HG02973 (cell line): ENCODE measurements at regions not wholly inside any gene's neighbourhood (a gene's known extent, or its start where the extent isn't known, plus 50 kb on each side); places are given as distances from the start of the nearest gene placed in this dataset.

ENCODE experiments used
- ATAC-seq: cut with Tn5 transposase; IDR thresholded peaks from one replicate; pipeline ENCODE4 v1.9.1; 2021; ENCODE audit warnings: moderate library complexity; ENCODE audit not compliant: unreplicated experiment

- ATAC-seq, result no peak
These were observed 540.0 kb downstream of the RERGL start for GRCh38 chr12:17550011-17550410.

GRCh38 chr12:17540921-17541320 lies 549.1 kb downstream of the RERGL start:
- no peak for ATAC-seq

- ATAC-seq, result no peak
These were observed 561.6 kb downstream of the RERGL start for GRCh38 chr12:17528394-17528793.

GRCh38 chr12:17527021-17527420 lies 563.0 kb downstream of the RERGL start:
- ATAC-seq, result no peak

- no peak for ATAC-seq
These were observed 578.6 kb downstream of the RERGL start for GRCh38 chr12:17511369-17511768.

- no peak for ATAC-seq
These were observed 582.7 kb downstream of the RERGL start for GRCh38 chr12:17507336-17507735.

- ATAC-seq, result no peak
These were observed 586.3 kb downstream of the RERGL start for GRCh38 chr12:17503742-17504141.

GRCh38 chr12:17489452-17489851 lies 600.5 kb downstream of the RERGL start:
- ATAC-seq, result no peak

- no peak for ATAC-seq
These were observed 610.9 kb downstream of the RERGL start for GRCh38 chr12:17478908-17479673.

GRCh38 chr12:17470460-17470859 lies 619.5 kb downstream of the RERGL start:
- ATAC-seq, result no peak

GRCh38 chr12:17459214-17459613 lies 630.8 kb downstream of the RERGL start:
- no peak for ATAC-seq

- ATAC-seq, result no peak
These were observed 633.5 kb downstream of the RERGL start for GRCh38 chr12:17456486-17456885.

GRCh38 chr12:17438141-17438540 lies 651.9 kb downstream of the RERGL start:
- ATAC-seq, result no peak

GRCh38 chr12:17416748-17417147 lies 673.2 kb downstream of the RERGL start:
- no peak for ATAC-seq

GRCh38 chr12:17414596-17414995 lies 675.4 kb downstream of the RERGL start:
- no peak for ATAC-seq

- ATAC-seq, result no peak
These were observed 678.3 kb downstream of the RERGL start for GRCh38 chr12:17411662-17412061.

- ATAC-seq, result no peak
These were observed 701.3 kb downstream of the RERGL start for GRCh38 chr12:17388679-17389078.

- ATAC-seq, result no peak
These were observed 706.7 kb downstream of the RERGL start for GRCh38 chr12:17383321-17383720.

GRCh38 chr12:17381211-17381610 lies 708.8 kb downstream of the RERGL start:
- ATAC-seq, result no peak

- ATAC-seq, result no peak
These were observed 717.5 kb downstream of the RERGL start for GRCh38 chr12:17372508-17372907.

GRCh38 chr12:17371491-17372215 lies 718.3 kb downstream of the RERGL start:
- no peak for ATAC-seq

GRCh38 chr12:17370621-17371020 lies 719.4 kb downstream of the RERGL start:
- no peak for ATAC-seq
